Adrenal gland (tissue), 9 donors: ENCODE measurements at regions not wholly inside any gene's neighbourhood (a gene's known extent, or its start where the extent isn't known, plus 50 kb on each side); places are given as distances from the start of the nearest gene placed in this dataset.

Source experiments
- DNase-seq, 7 donors: peaks; one replicate each; pipeline ENCODE4 v3.0.0-alpha.2; 2019 to 2020
- H3K27ac ChIP-seq, 5 donors: fragments of 200-600 bp; sonication (generic) in 4 of 5; 1 replicate in 3 of 5; 2 replicates in 2 of 5; pipeline versions ENCODE4 v1.5.1 to v1.8.0; 2016 to 2020; ENCODE audit warnings: mild to moderate bottlenecking in 1 of 5
- H3K27me3 ChIP-seq: fragments of 200-600 bp; 2 replicates; pipeline ENCODE4 v1.8.0; 2021
- H3K36me3 ChIP-seq, 2 donors: fragments of 200-600 bp; replicated peaks in 1 of 2; 1 replicate in 1 of 2; 2 replicates in 1 of 2; pipeline versions ENCODE4 v1.5.1 to v1.8.0; 2018 to 2022
- H3K4me1 ChIP-seq, 2 donors: fragments of 200-600 bp; replicated peaks in 1 of 2; 1 replicate in 1 of 2; 2 replicates in 1 of 2; pipeline versions ENCODE4 v1.5.1 to v1.8.0; 2018 to 2021
- H3K4me3 ChIP-seq, 4 donors: fragments of 200-600 bp; sonication (generic) in 3 of 4; one replicate each; pipeline ENCODE4 v1.5.1; 2016 to 2018
- H3K9me3 ChIP-seq, 3 donors: fragments of 200-600 bp; sonication (generic) in 1 of 3; replicated peaks in 1 of 3; 1 replicate in 2 of 3; 2 replicates in 1 of 3; pipeline versions ENCODE4 v1.5.1 to v1.8.0; 2016 to 2021
- CTCF ChIP-seq, 6 experiments: fragments of 450-650 bp in 4 of 6; fragments of 200-600 bp in 2 of 6; sonication (generic) in 1 of 6; IDR thresholded peaks; 1 replicate in 5 of 6; 2 replicates in 1 of 6; pipeline versions ENCODE4 v1.5.1 to v1.8.0; 2016 to 2021; ENCODE audit warnings: antibody characterized with exemption in 6 of 6, mild to moderate bottlenecking in 2 of 6, moderate library complexity in 1 of 6
- POLR2A ChIP-seq, 2 donors: fragments of 450-650 bp; IDR thresholded peaks; one replicate each; pipeline ENCODE4 v1.6.1; 2017; ENCODE audit warnings: antibody characterized with exemption in 2 of 2, mild to moderate bottlenecking in 2 of 2, moderate library complexity in 1 of 2
- WGBS, 4 donors: extraction: QIAGEN DNeasy Blood & Tissue Kit in 2 of 4; methylation state at CpG; one replicate each; pipeline versions ENCODE4 v1.1.5 to v1.1.7; 2013 to 2017; 5-methylcytosine and 5-hydroxymethylcytosine counted together
- intact Hi-C, 2 donors: fragments of 100-400 bp; cut with DNase I; formaldehyde crosslinking; loops; one replicate each; pipeline versions ENCODE4 v1.14.1 to v1.15.0; 2022 to 2023
- donor health status: healthy with polysubstance abuse.
- donor health status: Bipolar disorder and iron deficiency.
- donor health status: DM: yes; HTN: yes; CAD: no.
- donor health status: DM: no; HTN: no; CAD: no.
- donor health status: DM: no; HTN: no; CAD: no.

GRCh38 chr6:95478941-95479340 lies 98.4 kb upstream of the MANEA start:
- intact Hi-C loops = no loop called here
- Histone ChIP-seq H3K4me3 (no peak overlapping the region), H3K36me3 (no peaks in the 10 kb centered on the region), H3K27ac (no peak overlapping the region), H3K9me3 (no peaks in the 10 kb centered on the region), H3K27me3 (no peaks in the 10 kb centered on the region), H3K4me1 (no peaks in the 10 kb centered on the region)
- DNase-seq = no peak
- TF ChIP-seq CTCF (IDR thresholded peaks at IDR 0.05) = no peak

- no peaks in the 10 kb centered on the region for H3K36me3 ChIP-seq
- no peaks in the 10 kb centered on the region for H3K9me3 ChIP-seq
- no peaks in the 10 kb centered on the region for H3K4me1 ChIP-seq
- DNase-seq = no peak
- H3K27me3 ChIP-seq = no peaks in the 10 kb centered on the region
- intact Hi-C loops = no loop called here
- no peak overlapping the region for H3K27ac ChIP-seq
- no peak overlapping the region for H3K4me3 ChIP-seq
- TF ChIP-seq POLR2A (IDR thresholded peaks at IDR 0.05) (no peak), CTCF (IDR thresholded peaks at IDR 0.05) (no peak)
Observed at GRCh38 chr6:95487817-95488216, 89.5 kb upstream of the MANEA start.

DNA sequence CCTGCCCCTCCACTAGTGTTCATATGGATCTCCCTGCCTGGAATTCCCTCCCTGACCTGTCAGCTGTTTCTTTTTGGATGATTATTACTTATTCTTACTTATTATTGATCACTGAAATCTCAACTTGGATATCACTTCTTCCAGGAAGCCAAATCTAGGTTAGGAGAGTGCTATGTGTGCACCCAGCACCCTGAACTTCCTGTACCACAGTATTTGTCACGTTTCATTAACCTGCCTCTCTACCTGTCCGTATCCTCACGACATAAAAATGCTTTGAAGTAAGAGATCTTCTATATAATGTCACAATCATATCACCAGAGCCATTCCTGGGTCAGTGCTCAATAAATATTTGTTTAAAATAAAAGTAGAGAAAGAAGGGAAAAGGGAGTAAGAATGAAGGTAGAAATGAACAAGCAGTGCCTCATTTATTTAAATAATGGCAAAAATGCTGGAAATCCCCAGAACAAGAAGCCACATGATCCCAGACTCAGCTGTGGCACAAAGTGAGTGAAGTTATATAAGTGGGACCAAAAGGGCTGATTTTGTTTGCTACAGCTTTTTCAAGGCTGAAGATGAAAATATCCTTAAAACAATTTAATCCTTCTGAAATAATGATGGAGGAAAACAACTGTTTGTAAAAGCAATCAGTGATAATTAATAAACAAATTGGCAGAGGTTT lies 88.0 kb upstream of the MANEA start:
- H3K4me3 ChIP-seq = no peak overlapping the region
- TF ChIP-seq CTCF (IDR thresholded peaks at IDR 0.05) = no peak
- no peak for TF ChIP-seq POLR2A (IDR thresholded peaks at IDR 0.05)
- intact Hi-C loops = no loop called here
- no peaks in the 10 kb centered on the region for H3K27me3 ChIP-seq
- no peaks in the 10 kb centered on the region for H3K4me1 ChIP-seq
- H3K9me3 ChIP-seq = no peaks in the 10 kb centered on the region
- H3K27ac ChIP-seq = no peak overlapping the region
- no peak for DNase-seq
- no peaks in the 10 kb centered on the region for H3K36me3 ChIP-seq
- WGBS, 4 donors = 38 to 56% (median 51%) methylated on average over 3 of the region's 3 CpGs

DNA sequence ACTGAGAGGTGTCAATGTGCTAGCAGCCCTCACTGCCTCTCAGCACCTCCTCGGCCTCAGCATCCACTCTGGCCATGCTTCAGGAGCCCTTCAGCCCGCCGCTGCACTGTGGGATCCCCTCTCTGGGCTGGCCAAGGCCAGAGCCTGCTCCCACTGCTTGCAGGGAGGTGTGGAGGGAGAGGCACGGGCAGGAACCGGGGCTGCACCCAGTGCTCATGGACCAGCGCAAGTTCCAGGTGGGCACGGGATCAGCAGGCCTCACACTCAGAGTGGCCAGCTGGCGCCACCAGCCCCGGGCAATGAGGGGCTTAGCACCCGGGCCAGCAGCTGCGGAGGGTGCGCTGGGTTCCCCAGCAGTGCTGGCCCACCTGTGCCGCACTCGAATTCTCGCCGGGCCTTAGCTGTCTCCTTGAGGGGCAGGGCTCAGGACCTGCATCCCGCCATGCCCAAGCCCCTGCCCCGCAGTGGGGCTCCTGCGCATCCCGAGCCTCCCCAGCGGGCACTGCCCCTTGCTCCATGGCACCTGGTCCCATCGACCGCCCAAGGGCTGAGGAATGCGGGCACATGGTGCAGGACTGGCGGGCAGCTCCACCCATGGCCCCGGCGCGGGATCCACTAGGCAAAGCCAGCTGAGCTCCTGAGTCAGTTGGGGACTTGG lies 80.4 kb upstream of the MANEA start:
- no peak overlapping the region for H3K27ac ChIP-seq
- no peaks in the 10 kb centered on the region for H3K9me3 ChIP-seq
- H3K4me1 ChIP-seq = no peaks in the 10 kb centered on the region
- no peak overlapping the region for H3K4me3 ChIP-seq
- TF ChIP-seq CTCF (IDR thresholded peaks at IDR 0.05) (no peak), POLR2A (IDR thresholded peaks at IDR 0.05) (no peak)
- no peaks in the 10 kb centered on the region for H3K27me3 ChIP-seq
- 87 to 96% (median 94%) methylated on average over 11 to 28 of the region's 28 CpGs for WGBS, 4 donors
- no peak for DNase-seq
- H3K36me3 ChIP-seq = no peaks in the 10 kb centered on the region
- intact Hi-C loops = no loop called here
